GM12865 (cell line): ENCODE measurements at regions not wholly inside any gene's neighbourhood (a gene's known extent, or its start where the extent isn't known, plus 50 kb on each side); places are given as distances from the start of the nearest gene placed in this dataset.
A peak's percentile ranks its signal among the peaks of the same experiment; 100 is the strongest.

Experiments
- DNase-seq: peaks from one replicate; pipeline ENCODE4 v3.0.0; 2010; ENCODE audit warnings: low read depth
- H3K4me3 ChIP-seq: 2 replicates; pipeline ENCODE4 v1.5.1; 2011; ENCODE audit warnings: mild to moderate bottlenecking, low read depth, low read length, control low read depth
- CTCF ChIP-seq: IDR thresholded peaks from 2 replicates; pipeline ENCODE4 v1.5.1; 2011; ENCODE audit warnings: low read length, control low read depth, low read depth, inconsistent platforms; ENCODE audit not compliant: insufficient read depth; ENCODE audit errors: missing control alignments

DNA sequence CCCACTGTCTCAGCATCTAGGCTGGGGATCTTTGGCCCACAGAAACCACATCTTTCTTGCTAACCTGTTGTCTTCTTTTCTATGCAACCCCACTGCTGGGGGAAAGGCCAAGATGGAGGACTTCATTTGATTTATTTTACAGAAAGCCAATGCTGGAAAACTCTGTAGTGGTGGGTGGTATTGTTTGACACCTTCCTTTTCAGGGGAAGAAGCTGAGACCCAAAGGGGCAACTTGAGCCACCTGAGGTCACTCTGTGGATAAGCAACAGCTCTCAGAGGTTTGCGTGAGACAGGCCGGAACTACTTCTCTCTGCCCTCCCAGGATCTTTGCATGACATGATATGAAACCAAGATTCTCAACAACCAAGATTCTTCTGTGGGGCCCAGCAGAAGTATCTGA lies 645.2 kb downstream of the VRK1 start:
- TF ChIP-seq CTCF = no peak
- H3K4me3 ChIP-seq = peak overlapping the region; percentile 42; the same call in 1 of the 2 replicates
- peak; percentile 94 for DNase-seq

DNA sequence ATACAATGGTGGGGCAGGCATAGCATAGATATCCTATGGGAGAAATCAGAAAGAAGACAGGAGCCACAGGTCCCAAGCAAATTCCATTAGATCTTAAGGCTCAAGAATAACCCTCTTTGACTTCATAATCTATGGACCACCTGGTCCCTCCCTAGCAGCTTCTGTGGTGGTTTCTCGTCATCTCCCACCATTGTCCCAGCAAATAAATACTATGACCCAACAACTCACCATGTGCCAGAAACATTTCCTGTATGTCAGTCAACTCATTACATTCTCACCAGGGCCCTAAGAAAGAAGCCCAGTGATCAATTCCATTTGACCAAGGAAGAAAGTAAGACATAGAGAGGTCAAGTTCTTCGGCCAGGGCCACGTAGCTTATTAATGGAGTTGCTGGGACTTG lies 646.2 kb downstream of the VRK1 start:
- no peak for TF ChIP-seq CTCF
- peak; percentile 67 for DNase-seq
- H3K4me3 ChIP-seq = peak overlapping the region; percentile 42

DNA sequence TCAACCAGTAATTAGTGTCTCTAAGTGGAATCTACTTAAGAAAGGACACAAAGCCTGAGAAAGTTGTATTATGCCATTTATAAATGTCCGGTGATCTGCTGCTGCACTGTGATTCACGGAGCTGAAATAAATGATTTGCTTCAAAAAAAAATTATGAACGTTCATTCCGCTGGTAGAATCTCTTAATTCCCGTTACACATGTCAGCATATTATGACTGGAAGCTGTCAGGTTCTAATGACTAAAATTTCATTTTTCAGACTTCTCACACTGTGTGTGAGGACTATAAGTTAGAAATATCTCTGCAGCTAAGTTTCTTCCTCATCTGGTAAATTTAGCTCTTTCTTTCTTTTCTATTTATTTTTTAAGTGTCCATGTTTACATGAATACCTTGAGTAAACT lies 647.1 kb downstream of the VRK1 start:
- DNase-seq = no peak
- no peak for TF ChIP-seq CTCF
- peak overlapping the region; percentile 42 for H3K4me3 ChIP-seq

- H3K4me3 ChIP-seq = peak overlapping the region; percentile 19; the same call in 1 of the 2 replicates
- TF ChIP-seq CTCF = no peak
- peak; percentile 67 for DNase-seq
Measured at GRCh38 chr14:97445367-97445766, 648.2 kb downstream of the VRK1 start.

DNA sequence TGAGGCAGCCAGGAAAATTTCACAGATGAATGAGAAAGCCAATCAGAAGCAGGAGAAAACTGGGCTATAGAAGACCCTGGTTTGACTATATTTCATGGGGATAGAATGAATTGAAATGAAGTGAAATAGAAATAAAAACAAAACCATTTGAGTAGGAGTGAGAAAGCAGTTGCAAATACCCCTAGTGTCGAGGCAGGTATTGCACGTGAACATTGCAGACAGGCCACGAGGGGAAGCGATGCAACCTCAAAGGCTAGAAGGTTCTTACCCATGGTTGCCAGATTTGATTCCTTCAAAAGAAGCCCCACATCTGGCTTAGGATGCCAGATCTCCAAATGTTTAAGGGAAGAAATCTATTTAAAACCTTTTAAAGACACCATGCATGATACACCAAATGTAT lies 648.9 kb downstream of the VRK1 start:
- H3K4me3 ChIP-seq = no peak overlapping the region
- peak; percentile 43 for TF ChIP-seq CTCF
- DNase-seq = peak; percentile 75

DNA sequence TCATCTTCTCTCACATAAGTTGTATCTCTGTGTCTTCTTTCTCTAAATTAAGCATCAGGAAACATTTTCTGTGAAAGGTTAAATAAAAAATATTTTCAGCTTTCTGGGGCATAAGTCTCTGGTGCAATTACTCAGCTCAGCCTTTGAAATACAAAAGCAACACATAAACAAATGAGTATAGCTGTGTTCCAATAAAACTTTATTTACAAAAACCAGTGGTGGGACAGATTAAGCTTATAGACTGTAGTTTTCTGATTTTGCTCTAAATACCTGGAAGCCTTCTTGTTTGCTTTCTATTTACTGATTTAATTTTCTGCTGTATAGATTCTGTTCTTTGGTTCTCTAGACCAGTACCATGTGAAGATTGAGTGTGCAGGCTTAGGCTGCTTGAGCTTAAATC lies 655.1 kb downstream of the VRK1 start:
- no peak for DNase-seq
- H3K4me3 ChIP-seq = peak overlapping the region; percentile 29; the same call in 1 of the 2 replicates
- TF ChIP-seq CTCF = no peak

GRCh38 chr14:97453991-97454390 lies 656.8 kb downstream of the VRK1 start:
- no peak for DNase-seq
- peak overlapping the region; percentile 17; the same call in 1 of the 2 replicates for H3K4me3 ChIP-seq
- TF ChIP-seq CTCF = no peak
